AML-193 (cell line): ENCODE measurements at regions not wholly inside any gene's neighbourhood (a gene's known extent, or its start where the extent isn't known, plus 50 kb on each side); places are given as distances from the start of the nearest gene placed in this dataset.

Source experiments
- DNase-seq, 2 experiments: peaks; one replicate each; lab custom pipeline; 2025; lab: John Stamatoyannopoulos, UW

- no peak for DNase-seq
Observed at GRCh38 chr6:164214066-164214465, 799.5 kb downstream of the QKI start.

DNA sequence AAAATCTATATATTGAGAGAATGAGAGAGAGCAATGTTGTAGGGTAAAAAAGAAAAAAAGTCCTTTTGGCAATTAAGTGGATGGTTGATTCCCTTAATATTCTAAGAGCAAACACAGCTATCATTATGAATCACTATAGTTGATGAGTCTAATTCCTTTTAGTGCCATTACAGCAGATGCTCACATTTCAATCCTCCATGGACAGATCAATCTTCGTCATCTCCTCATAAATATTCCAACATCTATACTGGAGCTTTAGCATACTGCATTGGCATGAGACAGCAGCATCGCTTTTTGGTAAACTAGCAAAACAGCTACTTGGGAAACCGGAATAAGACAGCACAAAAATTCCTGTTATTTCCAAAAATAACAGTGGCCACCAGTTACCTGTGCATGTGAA is 796.7 kb downstream of the QKI start:
- no peak for DNase-seq

DNA sequence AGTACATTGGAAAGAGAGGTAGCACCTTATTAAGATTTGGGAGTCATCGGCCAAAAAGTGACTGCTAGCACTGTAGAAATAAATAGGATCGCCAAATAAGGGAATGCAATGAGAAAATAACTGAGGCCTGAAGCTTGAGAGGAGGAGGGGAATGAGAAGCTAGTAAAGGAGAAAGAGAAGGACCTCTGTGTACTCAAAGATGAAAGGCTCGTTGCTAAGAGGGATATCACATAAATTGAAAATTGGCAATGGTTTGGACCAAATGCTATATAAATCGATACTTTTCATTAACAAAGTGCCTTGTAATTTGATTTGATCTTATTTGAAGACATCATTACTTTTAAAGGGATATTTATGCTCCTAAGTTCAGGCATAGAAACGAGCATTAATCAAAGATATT is 796.3 kb downstream of the QKI start:
- no peak for DNase-seq

DNA sequence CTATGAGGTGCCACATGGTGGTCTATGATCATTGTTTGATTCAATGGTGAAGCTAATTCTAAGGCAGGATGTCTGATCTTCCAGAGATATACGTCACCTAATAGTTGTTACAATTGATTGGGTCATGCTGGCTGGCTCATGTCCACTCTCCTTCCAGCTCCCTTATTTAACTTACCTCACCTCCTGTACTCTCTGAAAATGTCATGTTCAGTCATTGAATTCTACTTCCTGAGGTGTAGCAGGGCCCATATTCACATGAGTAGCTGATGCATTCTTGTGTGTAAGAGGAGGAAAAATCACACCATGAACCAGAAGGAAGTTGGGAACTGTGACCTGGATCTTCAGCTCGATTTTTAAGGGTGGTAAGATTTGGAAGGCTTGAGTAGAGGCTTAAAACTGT is 795.8 kb downstream of the QKI start:
- no peak for DNase-seq

DNA sequence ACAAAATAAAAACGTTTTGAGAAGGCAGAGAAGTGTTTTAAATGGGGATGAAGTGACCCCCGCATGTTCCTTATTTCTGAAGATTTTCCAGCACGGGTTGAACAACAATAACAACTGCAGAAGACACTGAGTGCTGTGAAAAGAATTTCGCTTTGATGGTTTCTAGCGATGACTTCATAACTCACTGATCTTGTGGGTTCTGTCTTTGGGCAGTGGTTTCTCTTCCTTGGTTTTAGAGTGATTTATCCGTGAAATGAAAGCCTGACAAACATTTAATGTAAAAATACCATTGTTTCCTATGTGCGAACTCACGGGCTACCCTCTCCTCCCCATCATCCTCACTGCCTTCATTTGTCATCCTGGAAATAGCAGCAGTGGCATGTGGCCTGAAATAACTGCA is 793.9 kb downstream of the QKI start:
- no peak for DNase-seq

GRCh38 chr6:164206807-164207423 is 792.4 kb downstream of the QKI start:
- no peak for DNase-seq

GRCh38 chr6:164200071-164200470 is 785.6 kb downstream of the QKI start:
- no peak for DNase-seq

- no peak for DNase-seq
Observed at GRCh38 chr6:164195942-164196281, 781.4 kb downstream of the QKI start.

DNA sequence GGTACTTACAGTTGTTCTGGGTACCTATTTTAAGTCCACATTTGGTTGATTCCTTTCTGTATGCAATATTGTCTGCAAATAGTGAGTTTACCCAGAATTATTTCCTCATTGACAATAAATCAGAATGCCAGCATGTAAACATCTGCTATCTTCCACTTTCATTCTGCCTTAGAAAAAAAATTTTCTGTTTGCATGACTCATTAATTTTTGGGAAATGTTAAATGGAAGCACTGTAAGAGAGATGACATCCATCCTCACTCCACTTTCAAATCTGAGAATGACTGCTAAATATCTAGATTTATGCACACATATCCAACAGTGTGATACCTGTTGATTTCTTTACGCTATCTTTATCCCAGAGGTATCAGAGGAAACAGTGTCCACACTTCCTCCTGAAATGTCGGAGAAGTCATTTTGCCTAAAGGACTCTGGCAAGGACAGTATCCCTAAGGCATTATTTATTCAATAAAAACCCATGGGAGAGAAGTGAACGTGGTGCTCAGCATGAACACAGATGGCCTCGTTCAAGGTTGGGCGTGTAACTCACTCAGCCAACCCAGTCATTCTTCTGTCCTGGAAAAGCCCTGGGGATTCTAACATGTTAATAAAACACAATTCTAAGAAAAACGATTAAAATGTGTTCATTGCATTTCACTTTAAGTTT is 780.9 kb downstream of the QKI start:
- DNase-seq: no peak

DNA sequence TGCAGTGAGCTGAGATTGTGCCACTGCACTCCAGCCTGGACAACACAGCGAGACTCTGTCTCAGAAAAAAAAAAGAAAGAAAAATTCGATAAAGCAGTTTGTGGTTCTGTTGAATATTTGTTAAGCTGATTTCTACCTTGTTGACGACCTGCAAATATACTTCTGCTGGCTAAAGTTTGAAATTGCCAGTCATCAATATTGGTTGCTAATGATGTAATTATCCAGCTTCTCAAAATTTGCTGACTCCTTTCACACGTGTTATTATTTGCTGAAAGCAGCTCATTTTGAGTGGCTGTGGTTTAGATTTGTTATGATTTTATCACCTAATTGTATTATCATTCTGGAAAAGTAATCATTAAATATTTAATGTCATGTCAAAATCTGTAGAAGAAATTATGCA is 774.3 kb downstream of the QKI start:
- no peak for DNase-seq

GRCh38 chr6:164185471-164185871 is 771.0 kb downstream of the QKI start:
- no peak for DNase-seq

GRCh38 chr6:164184410-164184809 is 769.9 kb downstream of the QKI start:
- no peak for DNase-seq

DNA sequence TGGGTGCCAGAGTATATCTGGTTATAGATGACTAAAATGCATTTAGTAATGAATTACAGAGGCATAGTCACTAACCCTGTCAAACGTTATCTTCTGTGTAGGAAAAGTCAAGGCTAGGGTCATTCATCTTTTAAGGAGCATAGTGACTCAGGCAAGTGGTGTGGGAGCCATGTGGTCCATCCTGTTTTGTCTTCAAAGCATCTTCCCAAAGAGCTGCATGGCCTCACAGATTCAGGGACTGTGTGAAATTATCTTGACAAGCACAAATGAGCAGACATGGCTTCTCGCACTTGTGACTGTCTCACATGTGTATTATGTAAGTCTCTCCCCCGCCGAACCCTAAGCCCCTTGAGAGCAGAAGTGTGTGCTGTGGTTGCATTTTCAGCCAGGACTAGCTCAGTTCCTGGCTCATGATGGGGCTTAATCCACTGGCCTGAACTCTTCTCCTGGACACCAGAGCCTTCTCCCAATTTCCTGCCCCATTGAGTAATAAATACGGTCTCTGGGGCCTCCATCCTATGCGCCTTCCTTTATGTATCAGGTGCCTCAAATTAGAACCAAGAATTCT is 769.1 kb downstream of the QKI start:
- DNase-seq: no peak

DNA sequence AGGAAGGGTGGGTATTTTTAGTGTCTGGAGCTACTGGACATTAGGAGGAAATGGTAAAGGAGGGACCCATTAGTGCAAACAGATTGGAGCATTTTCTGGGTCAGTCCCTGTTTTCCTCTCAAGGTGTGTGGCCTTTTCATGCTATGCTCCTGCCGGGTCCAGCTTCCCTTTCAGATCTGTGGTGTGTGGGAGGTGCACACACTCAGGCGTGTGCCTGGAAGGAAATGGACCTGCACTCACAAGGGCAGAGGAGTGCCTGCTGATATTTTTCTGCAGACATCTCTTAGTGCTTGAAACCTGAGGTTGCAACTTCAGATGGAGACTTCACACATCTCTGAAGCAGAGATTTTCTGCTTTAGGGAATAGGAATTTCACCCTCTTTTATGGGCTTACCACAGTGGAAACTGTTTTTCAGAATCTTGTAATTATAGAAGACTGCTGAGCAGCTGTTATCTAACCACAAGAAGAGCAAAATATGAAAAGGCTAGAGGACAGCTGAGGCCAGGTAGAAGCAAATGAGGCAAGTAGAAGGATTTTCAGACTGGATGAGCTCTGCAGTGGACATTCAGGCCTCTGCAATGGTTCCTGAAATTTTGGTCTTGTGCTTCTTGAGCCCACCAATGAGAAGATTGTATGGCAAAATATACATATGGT is 764.3 kb downstream of the QKI start:
- DNase-seq: no peak

GRCh38 chr6:164169355-164169754 is 754.8 kb downstream of the QKI start:
- no peak for DNase-seq

GRCh38 chr6:164168595-164168994 is 754.1 kb downstream of the QKI start:
- no peak for DNase-seq

- DNase-seq: no peak
Observed at GRCh38 chr6:164167873-164168405, 753.4 kb downstream of the QKI start.

DNA sequence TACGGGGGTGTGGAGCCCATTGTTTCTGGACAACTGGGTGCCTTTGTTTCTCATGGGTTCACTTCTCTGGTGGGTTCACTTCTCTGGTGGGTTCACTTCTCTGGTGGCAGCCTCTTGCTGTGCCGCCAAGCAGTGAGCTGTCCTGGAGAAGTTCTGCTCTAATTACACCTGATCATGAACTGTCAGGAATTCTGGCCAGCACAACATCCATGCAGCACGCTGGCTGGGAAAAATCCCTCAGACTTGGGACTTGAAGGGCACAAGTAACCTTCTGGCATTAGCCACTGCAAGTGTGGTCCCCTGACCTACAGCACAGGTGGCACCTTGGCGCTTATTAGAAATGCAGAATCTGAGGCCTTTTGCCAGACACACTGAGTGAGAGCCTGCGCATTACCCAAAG is 752.5 kb downstream of the QKI start:
- no peak for DNase-seq

DNA sequence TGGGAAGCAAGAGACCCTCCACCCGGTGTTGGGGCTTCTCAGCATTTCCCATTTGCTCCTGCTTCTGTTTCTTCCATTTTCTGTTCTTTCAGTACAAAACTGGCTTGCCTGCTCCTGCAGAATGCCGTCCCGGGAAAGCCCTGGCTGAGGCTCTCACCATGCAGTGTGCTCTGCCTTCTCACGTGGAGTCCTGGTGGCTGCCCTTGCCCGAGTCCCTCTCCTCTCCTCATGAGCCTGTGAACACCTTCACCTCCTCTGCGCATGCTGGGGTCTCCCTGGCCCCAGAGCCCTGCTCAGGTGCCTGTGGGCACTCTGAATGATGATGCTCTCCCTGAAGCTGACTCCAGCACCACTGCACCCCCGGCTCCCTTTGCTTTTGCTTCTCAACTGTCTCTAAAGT is 752.0 kb downstream of the QKI start:
- DNase-seq: no peak

DNA sequence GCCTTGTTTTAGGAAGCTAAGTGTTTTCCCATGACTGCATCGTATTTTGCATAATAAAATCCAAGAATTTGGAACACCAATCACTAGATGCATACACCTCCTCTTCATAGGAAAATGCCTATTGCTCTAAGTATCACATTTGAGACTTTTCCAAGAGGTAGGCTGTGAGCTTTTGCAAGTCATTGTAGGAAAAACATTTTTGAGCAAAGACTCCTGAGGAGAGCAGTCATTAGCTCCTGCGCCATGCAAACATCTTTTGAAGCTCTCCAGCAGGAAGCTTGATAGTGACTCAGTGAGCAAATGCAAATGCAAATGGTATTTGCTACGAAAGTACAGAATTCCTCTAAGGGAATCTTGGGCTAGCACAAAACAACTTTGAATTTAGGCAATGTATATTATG is 750.4 kb downstream of the QKI start:
- DNase-seq: no peak

DNA sequence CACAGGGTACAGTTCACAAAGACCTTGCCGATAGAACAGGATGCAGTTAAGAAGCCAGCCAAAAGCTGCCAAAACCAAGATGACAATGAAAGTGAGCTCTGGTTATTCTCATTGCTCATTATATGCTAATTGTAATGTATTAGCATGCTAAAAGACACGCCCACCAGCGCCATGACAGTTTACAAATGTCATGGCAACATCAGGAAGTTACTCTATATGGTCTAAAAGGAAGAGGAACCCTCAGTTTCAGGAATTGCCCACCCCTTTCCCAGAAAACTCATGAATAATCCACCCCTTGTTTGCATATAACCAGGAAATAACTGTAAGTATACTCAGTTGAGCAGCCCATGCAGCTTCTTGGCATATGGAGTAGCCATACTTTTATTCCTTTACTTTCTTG is 748.7 kb downstream of the QKI start:
- DNase-seq: no peak

- DNase-seq: no peak
Observed at GRCh38 chr6:164159061-164159460, 744.5 kb downstream of the QKI start.

DNA sequence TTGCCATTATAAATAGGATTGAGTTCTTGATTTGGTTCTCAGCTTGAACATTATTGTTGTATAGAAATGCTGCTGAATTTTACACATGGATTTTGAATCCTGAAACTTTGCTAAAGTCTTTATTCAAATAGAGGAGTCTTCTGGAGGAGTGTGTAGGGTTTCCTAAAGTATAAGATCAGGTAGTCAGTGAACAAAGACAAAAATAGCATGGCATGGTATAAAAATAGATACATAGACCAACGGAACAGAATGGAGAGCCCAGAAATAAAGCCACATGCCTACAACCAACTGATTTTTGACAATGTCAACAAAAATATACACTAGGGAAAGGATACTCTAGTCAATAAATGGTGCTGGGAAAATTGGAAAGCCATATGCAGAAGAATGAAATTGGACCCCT is 740.1 kb downstream of the QKI start:
- DNase-seq: no peak
